ENCODE measurements at regions not wholly inside any gene's neighbourhood (a gene's known extent, or its start where the extent isn't known, plus 50 kb on each side); places are given as distances from the start of the nearest gene placed in this dataset.
A peak's percentile ranks its signal among the peaks of the same experiment; 100 is the strongest.

DNA sequence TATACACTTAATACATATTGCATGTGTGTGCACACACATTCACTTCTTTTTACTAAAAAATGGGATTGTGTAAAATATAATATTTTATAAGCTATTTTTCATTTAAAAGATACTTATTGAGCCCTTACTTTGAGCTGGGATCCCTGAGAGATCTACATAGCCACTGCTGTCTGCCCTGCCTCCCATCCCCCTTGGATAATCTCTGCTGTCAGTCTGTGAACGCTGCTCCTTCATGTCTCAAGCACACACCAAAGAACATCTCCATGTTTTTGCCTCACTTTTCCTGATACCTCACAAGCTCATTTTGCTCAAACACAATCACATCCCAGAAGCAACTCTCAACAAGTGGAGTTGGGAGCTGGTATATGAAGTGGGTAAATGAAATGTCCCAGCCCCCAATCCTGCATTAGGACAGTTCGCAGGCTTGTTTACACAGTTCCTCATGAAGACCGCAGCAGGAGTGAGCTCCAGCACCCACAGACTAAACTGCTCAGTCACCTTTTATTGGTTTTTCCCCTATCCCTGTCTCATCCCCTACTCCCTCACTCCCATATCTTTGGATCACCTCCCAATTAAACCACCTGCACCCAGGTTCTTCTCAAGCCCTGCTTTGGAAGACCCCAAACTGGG, 108.3 kb upstream of the FRY start:
- ChIA-PET CTCF (ENCODE audit: low intra/inter-chr PET ratio, low total read pairs) (no interaction called here), POLR2A (no interaction called here)
- Histone ChIP-seq H3K4me3 (replicated peaks in 1 of 3; ENCODE audit: insufficient read depth in 1 of 3, low read depth in 2 of 3, low read length in 3 of 3) (no peak overlapping the region), H3K27me3 (ENCODE audit: control insufficient read depth in 1 of 2, insufficient read depth in 2 of 2, low read length in 2 of 2) (no peaks in the 10 kb centered on the region), H2AFZ (ENCODE audit: low read length) (no peak overlapping the region), H4K20me1 (ENCODE audit: insufficient read depth, low read length) (no peaks in the 10 kb centered on the region), H3K27ac (ENCODE audit: extremely low read length, insufficient read depth, low read length) (no peak overlapping the region), H3K79me2 (ENCODE audit: insufficient read depth, low read length) (no peaks in the 10 kb centered on the region), H3K4me2 (ENCODE audit: low read depth, low read length) (peak overlapping the region; percentile 61; the same call in 1 of the 2 replicates), H3K36me3 (replicated peaks in 1 of 2; ENCODE audit: control insufficient read depth in 1 of 2, insufficient read depth in 2 of 2, low read length in 2 of 2) (no peaks in the 10 kb centered on the region), H3K4me1 (ENCODE audit: insufficient read depth, low read length) (peaks cover 37% of the 10 kb centered on the region), H3K9ac (ENCODE audit: insufficient read depth, low read depth, low read length) (no peak overlapping the region), H3K9me3 (ENCODE audit: low read length) (no peaks in the 10 kb centered on the region)
- DNase-seq (ENCODE audit: low spot score) (peak; percentile 3), ATAC-seq (peak; percentile 35; the same call in 2 of the 3 replicates), FAIRE-seq (no peak)
- BruUV-seq (replicated peaks): no TSS peak
- intact Hi-C loops (cut with micrococcal nuclease; ENCODE audit: unreplicated experiment): no loop called here
- TF ChIP-seq, protein P1, sequence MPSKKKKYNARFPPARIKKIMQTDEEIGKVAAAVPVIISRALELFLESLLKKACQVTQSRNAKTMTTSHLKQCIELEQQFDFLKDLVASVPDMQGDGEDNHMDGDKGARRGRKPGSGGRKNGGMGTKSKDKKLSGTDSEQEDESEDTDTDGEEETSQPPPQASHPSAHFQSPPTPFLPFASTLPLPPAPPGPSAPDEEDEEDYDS (CRISPR knock-in tag; IDR thresholded peaks at IDR 0.05): no peak
- TF ChIP-seq CHD4 (IDR thresholded peaks at IDR 0.05; ENCODE audit: borderline replicate concordance, low read length) (no peak), FOXA3 (CRISPR knock-in tag; IDR thresholded peaks at IDR 0.05) (peak; percentile 58; the same call in 1 of the 2 replicates), FOXA1 (IDR thresholded peaks at IDR 0.05) (no peak), FOXA1 (CRISPR knock-in tag; IDR thresholded peaks at IDR 0.05) (peak; percentile 60)
- 0% methylated on average over 3 of the region's 3 CpGs for WGBS (ENCODE audit: low lambda C conversion rate)
- in situ Hi-C loops (cut with HindIII; ENCODE audit: extremely low pct_ligation_motif_present, low pct_unique_long_range_greater_than_20kb): loop anchor here (25.0 kb wide), 1 partner anchor 639 kb away; no protein-coding TSS in a partner anchor

DNA sequence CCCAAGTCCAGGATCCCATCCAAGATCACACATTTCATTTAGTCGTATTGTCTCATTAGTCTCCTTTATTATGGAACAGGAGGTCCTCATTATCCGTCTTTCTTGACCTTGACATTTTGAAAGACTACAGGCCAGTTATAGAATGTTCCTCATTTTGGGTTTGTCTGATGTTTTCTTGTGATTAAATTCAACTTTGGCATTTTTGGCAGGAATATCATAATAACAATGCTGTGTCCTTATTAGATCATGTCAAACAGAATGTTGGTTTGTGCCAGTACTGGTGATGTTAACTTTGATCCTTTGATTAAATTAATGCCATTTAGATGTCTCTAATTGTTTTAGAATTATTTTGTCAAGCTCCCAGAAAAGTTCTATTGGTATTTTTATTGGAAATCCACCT, 106.5 kb upstream of the FRY start:
- Histone ChIP-seq H3K4me1 (ENCODE audit: insufficient read depth, low read length) (peaks cover 55% of the 10 kb centered on the region), H3K79me2 (ENCODE audit: insufficient read depth, low read length) (no peaks in the 10 kb centered on the region), H3K4me3 (replicated peaks in 1 of 3; ENCODE audit: insufficient read depth in 1 of 3, low read depth in 2 of 3, low read length in 3 of 3) (no peak overlapping the region), H3K36me3 (replicated peaks in 1 of 2; ENCODE audit: control insufficient read depth in 1 of 2, insufficient read depth in 2 of 2, low read length in 2 of 2) (no peaks in the 10 kb centered on the region), H3K27me3 (ENCODE audit: control insufficient read depth in 1 of 2, insufficient read depth in 2 of 2, low read length in 2 of 2) (no peaks in the 10 kb centered on the region), H3K9me3 (ENCODE audit: low read length) (no peaks in the 10 kb centered on the region), H3K9ac (ENCODE audit: insufficient read depth, low read depth, low read length) (no peak overlapping the region), H3K4me2 (ENCODE audit: low read depth, low read length) (no peak overlapping the region), H3K27ac (ENCODE audit: extremely low read length, insufficient read depth, low read length) (no peak overlapping the region), H4K20me1 (ENCODE audit: insufficient read depth, low read length) (no peaks in the 10 kb centered on the region), H2AFZ (ENCODE audit: low read length) (no peak overlapping the region)
- FAIRE-seq (no peak), DNase-seq (ENCODE audit: low spot score) (no peak), ATAC-seq (no peak)
- POLR2A ChIA-PET: no interaction called here
- TF ChIP-seq ZMYM4 (CRISPR knock-in tag; IDR thresholded peaks at IDR 0.05) (no peak), ZNF274 (CRISPR knock-in tag; IDR thresholded peaks at IDR 0.05) (no peak), ZNF337 (CRISPR knock-in tag; IDR thresholded peaks at IDR 0.05; ENCODE audit: borderline replicate concordance, low read depth) (no peak), HNRNPL (IDR thresholded peaks at IDR 0.05; ENCODE audit: low read depth, low read length) (no peak), FOXA3 (CRISPR knock-in tag; IDR thresholded peaks at IDR 0.05) (no peak), ZNF678 (CRISPR knock-in tag; IDR thresholded peaks at IDR 0.05) (no peak)
- TF ChIP-seq, protein P2, sequence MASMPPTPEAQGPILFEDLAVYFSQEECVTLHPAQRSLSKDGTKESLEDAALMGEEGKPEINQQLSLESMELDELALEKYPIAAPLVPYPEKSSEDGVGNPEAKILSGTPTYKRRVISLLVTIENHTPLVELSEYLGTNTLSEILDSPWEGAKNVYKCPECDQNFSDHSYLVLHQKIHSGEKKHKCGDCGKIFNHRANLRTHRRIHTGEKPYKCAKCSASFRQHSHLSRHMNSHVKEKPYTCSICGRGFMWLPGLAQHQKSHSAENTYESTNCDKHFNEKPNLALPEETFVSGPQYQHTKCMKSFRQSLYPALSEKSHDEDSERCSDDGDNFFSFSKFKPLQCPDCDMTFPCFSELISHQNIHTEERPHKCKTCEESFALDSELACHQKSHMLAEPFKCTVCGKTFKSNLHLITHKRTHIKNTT (CRISPR knock-in tag; IDR thresholded peaks at IDR 0.05): no peak
- intact Hi-C loops (cut with micrococcal nuclease; ENCODE audit: unreplicated experiment): loop anchor here (5.0 kb wide), 1 partner anchor 57 kb away; no protein-coding TSS in a partner anchor
- no TSS peak for BruUV-seq (replicated peaks)
- WGBS (ENCODE audit: low lambda C conversion rate): 77% methylated on average over 2 of the region's 2 CpGs
- CTCF ChIA-PET (ENCODE audit: low intra/inter-chr PET ratio, low total read pairs): no interaction called here
- in situ Hi-C loops (cut with HindIII; ENCODE audit: extremely low pct_ligation_motif_present, low pct_unique_long_range_greater_than_20kb): no loop called here
